LoVo (cell line): ENCODE measurements at regions not wholly inside any gene's neighbourhood (a gene's known extent, or its start where the extent isn't known, plus 50 kb on each side); places are given as distances from the start of the nearest gene placed in this dataset.

Experiments used
- DNase-seq: peaks from one replicate; pipeline ENCODE4 v3.0.0-alpha.2; 2016; ENCODE audit warnings: low spot score

- no peak for DNase-seq
Measured at GRCh38 chr9:93900971-93901861, 53.9 kb downstream of the BARX1 start.

- no peak for DNase-seq
Measured at GRCh38 chr9:93900436-93900819, 54.7 kb downstream of the BARX1 start.

- DNase-seq = no peak
Measured at GRCh38 chr9:93899609-93900435, 55.3 kb downstream of the BARX1 start.

GRCh38 chr9:93898502-93899426 lies 56.4 kb downstream of the BARX1 start:
- DNase-seq = no peak

- no peak for DNase-seq
Measured at GRCh38 chr9:93898026-93898425, 57.1 kb downstream of the BARX1 start.

- DNase-seq = no peak
Measured at GRCh38 chr9:93897075-93897970, 57.8 kb downstream of the BARX1 start.

GRCh38 chr9:93896496-93897033 lies 58.6 kb downstream of the BARX1 start:
- DNase-seq = no peak

DNA sequence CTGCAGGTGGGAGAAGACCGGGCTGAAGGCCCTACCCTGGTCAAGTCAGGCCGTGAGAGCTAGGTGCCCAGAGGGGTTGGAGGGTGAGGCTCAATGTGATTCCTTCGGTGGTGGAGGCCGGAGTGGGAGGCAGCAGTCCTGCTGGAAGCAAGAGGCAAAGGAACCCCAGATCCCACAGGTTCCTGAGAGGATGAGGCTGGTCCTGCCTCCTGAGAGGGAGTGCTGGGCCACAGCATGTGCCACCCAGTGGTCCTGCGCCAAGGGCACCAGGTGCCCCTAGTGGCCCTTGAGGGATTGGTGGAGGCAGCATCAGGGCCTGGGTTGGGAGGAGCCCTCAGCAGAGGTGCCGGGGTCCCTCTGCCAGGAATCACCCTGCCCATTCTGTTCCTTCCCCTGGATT lies 59.1 kb downstream of the BARX1 start:
- DNase-seq = no peak

GRCh38 chr9:93895535-93895934 lies 59.6 kb downstream of the BARX1 start:
- DNase-seq = no peak

DNA sequence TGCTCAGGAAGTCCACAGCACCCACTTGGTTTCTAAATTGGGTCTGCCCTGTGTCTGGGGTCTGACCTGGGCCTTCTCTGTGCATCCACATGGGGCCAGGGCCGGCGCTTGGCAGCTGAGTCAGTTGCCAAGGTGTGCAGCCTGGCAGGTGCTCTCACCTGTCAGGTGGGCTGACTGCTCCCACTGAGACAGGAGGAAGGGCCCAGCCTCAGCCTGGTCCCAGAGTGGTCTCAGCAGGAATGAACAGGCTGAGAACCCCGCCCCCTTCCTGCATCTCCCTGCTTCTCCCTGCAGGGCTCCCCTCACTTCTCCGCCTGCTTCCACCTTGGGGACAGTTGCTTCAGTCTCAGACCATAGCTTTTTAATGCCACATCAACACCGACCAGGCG lies 60.5 kb downstream of the BARX1 start:
- DNase-seq = no peak

DNA sequence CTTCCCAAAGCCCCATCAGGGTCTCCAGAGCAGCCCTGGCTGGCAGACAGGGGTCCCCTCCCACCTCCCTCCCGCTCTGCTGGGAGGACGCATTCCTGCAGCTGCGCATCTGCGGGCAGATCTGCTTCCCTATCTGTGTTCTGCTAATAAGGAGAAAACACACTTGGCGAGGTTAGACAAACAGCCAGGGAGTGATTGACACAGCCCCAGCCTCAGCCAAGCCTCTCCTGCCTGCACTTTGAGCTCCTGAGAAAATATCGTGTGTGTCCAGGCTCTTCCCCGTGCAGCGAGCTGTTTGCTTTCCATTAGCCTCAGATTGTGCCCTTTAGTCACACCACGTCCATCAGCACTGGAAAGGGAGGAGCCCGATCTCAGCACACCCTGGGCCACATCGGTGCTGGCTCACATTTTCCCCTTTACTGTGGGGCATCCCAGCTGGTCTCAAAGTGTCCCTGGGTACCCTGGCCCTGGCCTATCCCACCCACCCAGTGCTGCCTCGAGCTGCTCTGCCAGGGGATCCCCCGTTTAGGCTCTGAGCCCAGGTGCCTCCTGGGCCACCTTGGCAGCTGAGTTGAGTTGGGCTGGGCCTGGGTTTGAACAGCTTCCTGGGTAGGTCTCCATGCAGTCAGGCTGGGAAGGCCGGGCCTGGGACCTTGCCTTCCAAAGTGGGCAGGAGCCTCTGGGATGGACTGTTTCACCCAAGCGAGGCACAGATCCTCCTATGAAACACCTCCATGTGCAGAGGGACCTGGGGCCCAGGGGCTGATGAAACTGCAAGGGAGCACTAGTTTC lies 61.1 kb downstream of the BARX1 start:
- no peak for DNase-seq

DNA sequence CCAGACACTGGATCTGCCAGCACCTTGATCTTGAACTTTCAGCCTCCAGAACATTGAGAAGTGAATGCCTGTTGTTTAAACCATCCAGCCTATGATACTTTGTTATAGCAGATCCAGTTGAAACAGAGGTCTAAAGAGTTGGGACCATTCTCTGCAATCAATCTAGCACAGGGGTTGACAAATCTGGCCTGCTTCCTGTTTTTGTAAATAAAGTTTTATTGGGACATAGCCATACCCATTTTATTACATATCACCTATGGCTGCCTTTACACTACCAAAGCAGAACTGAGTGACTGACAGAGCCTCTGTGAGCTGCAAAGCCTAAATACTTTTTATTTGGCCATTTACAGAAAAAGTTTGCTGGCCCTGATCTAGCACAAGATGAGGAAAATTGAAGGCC lies 62.0 kb downstream of the BARX1 start:
- DNase-seq = no peak

DNA sequence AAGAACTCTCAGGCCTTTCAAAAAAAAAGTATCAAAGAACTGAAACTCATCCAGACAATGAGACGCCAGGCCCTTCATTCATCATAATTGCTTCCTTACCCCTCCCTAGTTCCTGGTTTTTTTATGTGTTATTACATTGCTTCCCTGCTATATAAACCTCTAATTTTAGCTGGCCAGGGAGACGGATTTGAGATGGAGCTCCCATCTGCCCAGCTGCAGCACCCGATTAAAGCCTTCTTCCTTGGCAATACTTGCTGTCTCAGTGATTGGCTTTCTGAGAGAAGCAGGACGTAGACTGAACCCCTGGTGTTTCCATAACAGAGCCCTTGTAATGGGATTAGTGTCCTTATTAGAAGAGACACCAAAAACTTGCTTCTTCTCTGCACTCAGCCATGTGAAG lies 62.4 kb downstream of the BARX1 start:
- DNase-seq = no peak

DNA sequence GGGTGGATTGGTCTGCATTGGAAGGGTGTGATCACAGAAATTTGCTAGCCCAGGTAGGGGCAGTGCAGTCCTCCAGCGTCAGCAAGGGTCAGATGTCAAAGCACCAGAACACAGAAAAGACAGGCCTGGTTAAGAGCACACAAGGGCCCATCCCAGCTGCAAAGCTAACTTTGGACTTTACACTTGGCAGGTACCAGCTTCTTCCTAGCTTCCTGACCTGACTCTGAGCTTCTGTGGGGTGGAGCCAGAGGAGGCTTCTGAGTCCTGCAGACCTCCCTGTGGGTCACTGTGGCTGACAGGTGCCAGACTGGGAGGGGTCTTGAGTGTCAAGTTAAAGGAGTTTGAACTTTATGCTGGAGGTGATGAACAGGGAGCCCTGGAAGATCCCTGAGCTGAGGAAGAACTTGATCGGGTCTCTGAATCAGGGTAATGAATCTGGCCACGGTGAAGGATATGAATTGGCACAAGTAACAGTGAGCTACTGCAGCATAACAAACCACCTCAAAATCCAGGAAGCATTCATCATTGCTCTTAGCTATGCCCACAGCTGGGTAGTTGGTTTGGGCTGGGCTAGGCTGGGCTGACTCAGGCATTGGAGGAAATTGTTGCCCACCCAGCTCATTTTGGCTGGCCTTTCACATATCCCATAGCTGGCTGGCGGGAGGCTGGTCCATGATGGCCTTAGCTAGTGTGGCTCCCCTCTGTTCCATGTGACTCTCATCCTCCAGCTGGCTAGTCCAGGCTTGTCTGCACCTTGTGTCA lies 63.4 kb downstream of the BARX1 start:
- no peak for DNase-seq

DNA sequence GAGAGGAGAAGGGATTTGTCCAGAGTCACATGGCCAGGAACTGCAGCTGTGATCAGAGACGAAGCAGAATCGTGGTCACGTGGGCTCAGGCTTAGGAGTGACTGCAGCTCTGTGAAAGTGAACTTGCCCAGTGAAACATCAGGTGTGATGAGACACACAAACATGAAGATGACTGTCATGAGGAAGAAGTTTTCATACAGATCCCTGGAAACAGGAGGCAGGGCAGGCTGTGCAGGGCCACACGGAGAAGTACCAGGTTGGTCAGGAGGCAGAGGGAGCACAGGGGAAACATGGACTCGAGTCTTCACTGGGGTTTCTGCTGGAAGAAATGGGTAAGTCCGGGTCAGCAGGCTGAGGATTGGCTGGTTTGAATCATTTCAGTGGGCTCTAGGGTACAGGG lies 64.1 kb downstream of the BARX1 start:
- DNase-seq = no peak

DNA sequence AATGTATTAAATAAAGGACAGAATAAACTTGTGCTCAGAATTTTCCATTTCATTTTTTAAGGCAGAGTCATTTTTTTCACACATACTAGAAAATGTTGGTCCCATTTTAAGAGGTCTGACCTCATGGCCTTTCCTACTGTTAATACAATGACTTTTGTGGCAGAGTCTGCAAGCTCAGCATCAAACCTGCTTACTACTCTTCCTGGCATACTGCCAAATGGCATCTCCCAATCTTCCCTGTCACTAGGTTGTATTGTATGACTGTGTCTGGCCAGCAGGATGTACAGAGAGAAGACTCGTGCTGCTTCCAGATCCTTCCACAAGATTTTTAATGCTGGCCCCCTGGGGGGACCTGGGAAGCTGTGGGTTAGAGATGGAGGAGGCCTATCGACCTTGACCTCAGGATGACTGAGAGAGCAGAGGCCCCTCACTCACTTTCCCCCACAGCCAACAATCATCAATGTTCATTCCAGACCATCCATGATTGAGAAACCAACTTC lies 64.7 kb downstream of the BARX1 start:
- no peak for DNase-seq

GRCh38 chr9:93886911-93887310 lies 68.2 kb downstream of the BARX1 start:
- no peak for DNase-seq

GRCh38 chr9:93884808-93885207 lies 70.3 kb downstream of the BARX1 start:
- no peak for DNase-seq
